ENCODE measurements at regions not wholly inside any gene's neighbourhood (a gene's known extent, or its start where the extent isn't known, plus 50 kb on each side); places are given as distances from the start of the nearest gene placed in this dataset.
"Not testable (repeated sequence)": the region's sequence is repeated elsewhere in the genome, so short reads cannot be mapped to it uniquely, and the experiment has no call there.

DNA sequence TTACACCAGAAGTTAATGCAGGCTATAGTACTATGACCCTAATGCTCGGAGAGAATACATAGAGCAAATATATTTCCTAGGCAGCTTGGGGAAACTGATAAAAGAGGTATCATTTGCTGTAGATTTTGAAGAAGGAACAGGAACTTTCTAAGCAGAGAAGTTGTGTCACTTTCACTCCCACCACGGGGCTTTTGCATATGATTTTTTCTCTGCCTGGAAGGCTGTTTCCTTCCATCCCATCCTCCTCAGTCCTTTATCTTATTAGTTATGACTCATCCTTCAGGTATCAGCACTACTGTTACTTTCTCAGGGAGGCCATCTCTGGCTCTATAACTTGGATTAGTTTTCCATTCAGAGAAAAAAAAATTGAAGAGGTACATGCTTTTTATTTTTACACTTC lies 2006.1 kb upstream of the WWC1 start:
- TF ChIP-seq, protein P1, sequence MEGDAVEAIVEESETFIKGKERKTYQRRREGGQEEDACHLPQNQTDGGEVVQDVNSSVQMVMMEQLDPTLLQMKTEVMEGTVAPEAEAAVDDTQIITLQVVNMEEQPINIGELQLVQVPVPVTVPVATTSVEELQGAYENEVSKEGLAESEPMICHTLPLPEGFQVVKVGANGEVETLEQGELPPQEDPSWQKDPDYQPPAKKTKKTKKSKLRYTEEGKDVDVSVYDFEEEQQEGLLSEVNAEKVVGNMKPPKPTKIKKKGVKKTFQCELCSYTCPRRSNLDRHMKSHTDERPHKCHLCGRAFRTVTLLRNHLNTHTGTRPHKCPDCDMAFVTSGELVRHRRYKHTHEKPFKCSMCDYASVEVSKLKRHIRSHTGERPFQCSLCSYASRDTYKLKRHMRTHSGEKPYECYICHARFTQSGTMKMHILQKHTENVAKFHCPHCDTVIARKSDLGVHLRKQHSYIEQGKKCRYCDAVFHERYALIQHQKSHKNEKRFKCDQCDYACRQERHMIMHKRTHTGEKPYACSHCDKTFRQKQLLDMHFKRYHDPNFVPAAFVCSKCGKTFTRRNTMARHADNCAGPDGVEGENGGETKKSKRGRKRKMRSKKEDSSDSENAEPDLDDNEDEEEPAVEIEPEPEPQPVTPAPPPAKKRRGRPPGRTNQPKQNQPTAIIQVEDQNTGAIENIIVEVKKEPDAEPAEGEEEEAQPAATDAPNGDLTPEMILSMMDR (conservative IDR thresholded peaks at IDR 0.05; ENCODE audit: control insufficient read depth, insufficient read depth, low read depth, low read length): no peak
- no peak overlapping the region for H3K4me3 ChIP-seq (ENCODE audit: control insufficient read depth, low read depth, low read length)

GRCh38 chr5:166286832-166287231 lies 2004.6 kb upstream of the WWC1 start:
- no peak overlapping the region for H3K4me3 ChIP-seq (ENCODE audit: control insufficient read depth, low read depth, low read length)
- no peak for DNase-seq (ENCODE audit: low read depth)
- TF ChIP-seq, protein P1 (conservative IDR thresholded peaks at IDR 0.05; ENCODE audit: control insufficient read depth, insufficient read depth, low read depth, low read length): no peak

More for the DNA sequence above, 2006.1 kb upstream of the WWC1 start:
- no peak for DNase-seq (ENCODE audit: low read depth)

GRCh38 chr5:166287866-166288265 lies 2003.6 kb upstream of the WWC1 start:
- DNase-seq (ENCODE audit: low read depth): no peak
- TF ChIP-seq, protein P1 (conservative IDR thresholded peaks at IDR 0.05; ENCODE audit: control insufficient read depth, insufficient read depth, low read depth, low read length): no peak
- H3K4me3 ChIP-seq (ENCODE audit: control insufficient read depth, low read depth, low read length): no peak overlapping the region

- not testable (repeated sequence) for DNase-seq (ENCODE audit: low read depth); H3K4me3 ChIP-seq (ENCODE audit: control insufficient read depth, low read depth, low read length)
These were observed 1999.6 kb upstream of the WWC1 start for GRCh38 chr5:166291800-166292199.

DNA sequence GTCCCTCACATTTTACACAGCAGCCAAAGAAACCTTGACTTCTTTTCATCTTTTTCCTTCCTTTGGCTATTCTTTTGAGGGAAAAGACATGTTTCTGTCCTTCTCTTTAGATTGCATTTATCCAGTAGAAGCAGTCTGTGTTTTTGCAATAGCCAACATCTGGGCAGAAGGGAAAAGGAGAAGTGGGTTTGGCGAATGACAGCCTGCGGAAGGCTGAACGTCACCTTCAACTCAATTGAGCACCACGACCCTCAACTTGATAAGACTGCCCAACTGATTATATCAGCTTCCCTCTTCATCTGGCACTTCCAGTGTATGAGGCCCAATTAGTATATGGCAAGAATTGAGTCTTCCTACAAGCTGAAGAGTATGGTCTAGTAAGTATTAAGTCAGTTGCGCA lies 1997.6 kb upstream of the WWC1 start:
- no peak for DNase-seq (ENCODE audit: low read depth)
- no peak overlapping the region for H3K4me3 ChIP-seq (ENCODE audit: control insufficient read depth, low read depth, low read length)
- TF ChIP-seq, protein P1 (conservative IDR thresholded peaks at IDR 0.05; ENCODE audit: control insufficient read depth, insufficient read depth, low read depth, low read length): no peak

GRCh38 chr5:166302166-166302565 lies 1989.3 kb upstream of the WWC1 start:
- no peak overlapping the region for H3K4me3 ChIP-seq (ENCODE audit: control insufficient read depth, low read depth, low read length)
- DNase-seq (ENCODE audit: low read depth): no peak
- TF ChIP-seq, protein P1 (conservative IDR thresholded peaks at IDR 0.05; ENCODE audit: control insufficient read depth, insufficient read depth, low read depth, low read length): no peak

- TF ChIP-seq, protein P1 (conservative IDR thresholded peaks at IDR 0.05; ENCODE audit: control insufficient read depth, insufficient read depth, low read depth, low read length): no peak
- DNase-seq (ENCODE audit: low read depth): no peak
- H3K4me3 ChIP-seq (ENCODE audit: control insufficient read depth, low read depth, low read length): no peak overlapping the region
These were observed 1974.0 kb upstream of the WWC1 start for GRCh38 chr5:166317425-166317824.
